ENCODE measurements at regions not wholly inside any gene's neighbourhood (a gene's known extent, or its start where the extent isn't known, plus 50 kb on each side); places are given as distances from the start of the nearest gene placed in this dataset.
"Not testable (repeated sequence)": the region's sequence is repeated elsewhere in the genome, so short reads cannot be mapped to it uniquely, and the experiment has no call there.

GRCh38 chr1:157302199-157302497, 164.0 kb upstream of the ETV3 start:
- 85 to 86% methylated on average over 3 of the region's 3 CpGs for WGBS, 2 donors
- Histone ChIP-seq H3K4me3 (no peak overlapping the region), H3K4me1 (no peaks in the 10 kb centered on the region), H3K36me3 (no peaks in the 10 kb centered on the region), H3K27me3 (no peaks in the 10 kb centered on the region), H3K9me3 (no peaks in the 10 kb centered on the region), H3K27ac (no peak overlapping the region)
- DNase-seq (ENCODE audit: low spot score in 2 of 2) = no peak
- no peak for TF ChIP-seq POLR2A (IDR thresholded peaks at IDR 0.05)
- TF ChIP-seq EP300 (IDR thresholded peaks at IDR 0.05) = no peak
- TF ChIP-seq, protein P1, sequence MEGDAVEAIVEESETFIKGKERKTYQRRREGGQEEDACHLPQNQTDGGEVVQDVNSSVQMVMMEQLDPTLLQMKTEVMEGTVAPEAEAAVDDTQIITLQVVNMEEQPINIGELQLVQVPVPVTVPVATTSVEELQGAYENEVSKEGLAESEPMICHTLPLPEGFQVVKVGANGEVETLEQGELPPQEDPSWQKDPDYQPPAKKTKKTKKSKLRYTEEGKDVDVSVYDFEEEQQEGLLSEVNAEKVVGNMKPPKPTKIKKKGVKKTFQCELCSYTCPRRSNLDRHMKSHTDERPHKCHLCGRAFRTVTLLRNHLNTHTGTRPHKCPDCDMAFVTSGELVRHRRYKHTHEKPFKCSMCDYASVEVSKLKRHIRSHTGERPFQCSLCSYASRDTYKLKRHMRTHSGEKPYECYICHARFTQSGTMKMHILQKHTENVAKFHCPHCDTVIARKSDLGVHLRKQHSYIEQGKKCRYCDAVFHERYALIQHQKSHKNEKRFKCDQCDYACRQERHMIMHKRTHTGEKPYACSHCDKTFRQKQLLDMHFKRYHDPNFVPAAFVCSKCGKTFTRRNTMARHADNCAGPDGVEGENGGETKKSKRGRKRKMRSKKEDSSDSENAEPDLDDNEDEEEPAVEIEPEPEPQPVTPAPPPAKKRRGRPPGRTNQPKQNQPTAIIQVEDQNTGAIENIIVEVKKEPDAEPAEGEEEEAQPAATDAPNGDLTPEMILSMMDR (IDR thresholded peaks at IDR 0.05) = no peak

DNA sequence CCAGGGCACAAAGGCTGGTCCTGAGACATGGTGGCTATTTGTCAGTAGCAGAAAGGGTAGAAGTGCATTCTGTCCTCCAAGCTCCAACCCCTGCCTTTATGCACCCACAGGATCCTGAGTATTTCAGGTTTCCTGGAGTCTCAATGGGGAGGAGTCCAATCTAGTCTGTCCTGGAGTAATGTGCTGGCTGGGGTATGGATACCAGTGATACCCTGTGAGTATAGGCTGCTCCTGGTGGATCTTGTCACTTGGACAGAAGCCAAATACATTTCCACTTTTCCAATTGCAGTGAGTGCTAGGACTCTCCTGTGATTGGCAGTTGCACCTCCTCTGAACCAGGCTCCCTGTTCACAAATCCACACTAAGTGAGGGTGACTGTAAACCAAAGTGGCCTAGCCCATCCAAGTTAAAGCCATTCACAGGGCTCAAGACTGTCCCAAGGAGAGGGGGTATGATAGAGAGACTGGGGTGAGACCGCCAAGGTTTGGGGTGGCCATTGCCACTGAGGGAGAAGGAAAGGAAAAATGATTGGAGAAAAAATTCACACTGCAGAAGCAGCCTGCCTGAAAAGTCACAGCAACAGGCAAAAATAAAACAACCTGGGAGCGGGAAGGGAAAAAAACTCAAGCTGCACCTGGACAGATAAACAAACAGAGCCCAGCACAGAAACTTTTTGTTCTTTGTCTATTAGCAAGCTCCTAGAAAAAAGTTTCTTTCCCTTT, 163.4 kb upstream of the ETV3 start:
- 79 to 80% methylated on average over 2 of the region's 2 CpGs for WGBS, 2 donors
- H3K9me3 ChIP-seq = no peaks in the 10 kb centered on the region
- DNase-seq (ENCODE audit: low spot score in 2 of 2) = no peak
- no peaks in the 10 kb centered on the region for H3K4me1 ChIP-seq
- H3K36me3 ChIP-seq = no peaks in the 10 kb centered on the region
- H3K4me3 ChIP-seq = no peak overlapping the region
- H3K27ac ChIP-seq = no peak overlapping the region
- TF ChIP-seq, protein P1 (IDR thresholded peaks at IDR 0.05) = no peak
- TF ChIP-seq POLR2A (IDR thresholded peaks at IDR 0.05) (no peak), EP300 (IDR thresholded peaks at IDR 0.05) (no peak)
- H3K27me3 ChIP-seq = no peaks in the 10 kb centered on the region

DNA sequence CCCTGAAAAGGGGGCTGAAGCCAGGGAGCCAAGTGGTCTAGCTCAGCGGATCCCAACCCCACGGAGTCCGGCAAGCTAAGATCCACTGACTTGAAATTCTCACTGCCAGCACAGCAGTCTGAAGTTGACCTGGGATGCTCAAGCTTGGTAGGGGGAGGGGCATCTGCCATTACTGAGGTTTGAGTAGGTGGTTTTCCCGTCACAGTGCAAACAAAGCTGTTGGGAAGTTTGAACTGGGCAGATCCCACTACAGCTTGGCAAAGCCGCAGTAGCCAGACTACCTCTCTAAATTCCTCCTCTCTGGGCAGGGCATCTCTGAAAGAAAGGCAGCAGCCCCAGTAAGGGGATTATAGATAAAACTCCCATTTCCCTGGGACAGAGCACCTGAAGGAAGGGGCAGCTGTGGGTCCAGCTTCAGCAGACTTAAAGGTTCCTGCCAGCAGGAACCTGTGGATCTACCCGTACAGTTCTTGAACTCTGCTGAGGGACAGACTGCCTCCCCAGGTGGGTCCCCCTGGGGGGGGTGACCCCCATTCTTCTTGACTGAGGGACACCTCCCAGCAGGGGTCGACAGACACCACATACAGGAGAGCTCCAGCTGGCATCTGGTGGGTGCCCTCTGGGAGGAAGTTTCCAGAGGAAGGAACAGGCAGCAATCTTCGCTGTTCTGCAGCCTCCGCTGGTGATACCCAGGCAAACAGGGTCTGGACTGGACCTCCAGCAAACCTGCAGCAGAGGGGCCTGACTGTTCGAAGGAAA, 156.4 kb upstream of the ETV3 start:
- WGBS, 2 donors = 89% methylated on average over 10 of the region's 10 CpGs
- not testable (repeated sequence) for H3K4me1 ChIP-seq; H3K36me3 ChIP-seq; DNase-seq (ENCODE audit: low spot score in 2 of 2); H3K9me3 ChIP-seq; H3K27ac ChIP-seq; H3K27me3 ChIP-seq; H3K4me3 ChIP-seq

GRCh38 chr1:157292809-157293564, 154.8 kb upstream of the ETV3 start:
- H3K4me3 ChIP-seq = no peak overlapping the region

GRCh38 chr1:157292302-157292701, 154.1 kb upstream of the ETV3 start:
- Histone ChIP-seq H3K27ac (no peak overlapping the region), H3K9me3 (no peaks in the 10 kb centered on the region), H3K27me3 (no peaks in the 10 kb centered on the region), H3K4me3 (no peak overlapping the region), H3K36me3 (no peaks in the 10 kb centered on the region), H3K4me1 (no peaks in the 10 kb centered on the region)
- no peak for DNase-seq (ENCODE audit: low spot score in 2 of 2)
- 78 to 82% methylated on average over 6 of the region's 6 CpGs for whole genome bisulfite sequencing, 2 donors
- TF ChIP-seq, protein P1 (IDR thresholded peaks at IDR 0.05) = no peak
- TF ChIP-seq EP300 (IDR thresholded peaks at IDR 0.05) = no peak
- TF ChIP-seq POLR2A (IDR thresholded peaks at IDR 0.05) = no peak

More at GRCh38 chr1:157292809-157293564, 154.8 kb upstream of the ETV3 start:
- H3K4me1 ChIP-seq = no peaks in the 10 kb centered on the region
- H3K9me3 ChIP-seq = no peaks in the 10 kb centered on the region
- H3K27me3 ChIP-seq = no peaks in the 10 kb centered on the region
- no peak overlapping the region for H3K27ac ChIP-seq
- H3K36me3 ChIP-seq = no peaks in the 10 kb centered on the region
- TF ChIP-seq, protein P1 (IDR thresholded peaks at IDR 0.05) = no peak
- TF ChIP-seq POLR2A (IDR thresholded peaks at IDR 0.05) = no peak
- TF ChIP-seq EP300 (IDR thresholded peaks at IDR 0.05) = no peak
- 57 to 61% methylated on average over 4 of the region's 4 CpGs for WGBS, 2 donors
- DNase-seq (ENCODE audit: low spot score in 2 of 2) = no peak

All from tibial nerve (tissue), 4 donors.